Fibroblast of the aortic adventitia (primary cell): ENCODE measurements at regions not wholly inside any gene's neighbourhood (a gene's known extent, or its start where the extent isn't known, plus 50 kb on each side); places are given as distances from the start of the nearest gene placed in this dataset.
A peak's percentile ranks its signal among the peaks of the same experiment; 100 is the strongest.

Experiments used
- DNase-seq: peaks from one replicate; pipeline ENCODE4 v3.0.0-alpha.2; 2010; ENCODE audit warnings: low read depth
- H3K4me3 ChIP-seq: 2 replicates; pipeline ENCODE4 v1.5.1; 2011; ENCODE audit warnings: low read depth, mild to moderate bottlenecking, control low read depth, low read length, moderate library complexity
- CTCF ChIP-seq: IDR thresholded peaks from 2 replicates; pipeline ENCODE4 v1.5.1; 2011; ENCODE audit warnings: mild to moderate bottlenecking, low read length, control low read depth, inconsistent platforms; ENCODE audit not compliant: insufficient read depth

GRCh38 chr15:35937380-35937779 is 391.4 kb upstream of the DPH6 start:
- H3K4me3 ChIP-seq: no peak overlapping the region
- DNase-seq: no peak
- no peak for TF ChIP-seq CTCF

- TF ChIP-seq CTCF: no peak
- no peak for DNase-seq
- no peak overlapping the region for H3K4me3 ChIP-seq
Measured at GRCh38 chr15:35944945-35945585, 399.1 kb upstream of the DPH6 start.

GRCh38 chr15:35953424-35953823 is 407.5 kb upstream of the DPH6 start:
- DNase-seq: no peak
- TF ChIP-seq CTCF: no peak
- no peak overlapping the region for H3K4me3 ChIP-seq

- TF ChIP-seq CTCF: no peak
- no peak overlapping the region for H3K4me3 ChIP-seq
- no peak for DNase-seq
Measured at GRCh38 chr15:35956056-35956455, 410.1 kb upstream of the DPH6 start.

GRCh38 chr15:35958021-35958420 is 412.1 kb upstream of the DPH6 start:
- H3K4me3 ChIP-seq: no peak overlapping the region
- no peak for TF ChIP-seq CTCF
- DNase-seq: peak; percentile 56

- no peak overlapping the region for H3K4me3 ChIP-seq
- TF ChIP-seq CTCF: no peak
- no peak for DNase-seq
Measured at GRCh38 chr15:35958975-35959374, 413.0 kb upstream of the DPH6 start.

- peak; percentile 16 for DNase-seq
- H3K4me3 ChIP-seq: no peak overlapping the region
- no peak for TF ChIP-seq CTCF
Measured at GRCh38 chr15:35963326-35963725, 417.4 kb upstream of the DPH6 start.
